ENCODE measurements at regions not wholly inside any gene's neighbourhood (a gene's known extent, or its start where the extent isn't known, plus 50 kb on each side); places are given as distances from the start of the nearest gene placed in this dataset.
A peak's percentile ranks its signal among the peaks of the same experiment; 100 is the strongest.
"Not testable (repeated sequence)": the region's sequence is repeated elsewhere in the genome, so short reads cannot be mapped to it uniquely, and the experiment has no call there.

GRCh38 chr5:18617191-18617590, 982.9 kb downstream of the TAF11L14 start:
- DNase-seq: not testable (repeated sequence)

- DNase-seq: no peak
Measured at GRCh38 chr5:18630458-18631045, 996.3 kb downstream of the TAF11L14 start.

- no peak for DNase-seq
Measured at GRCh38 chr5:18652404-18653215, 1018.4 kb downstream of the TAF11L14 start.

- no peak for DNase-seq
Measured at GRCh38 chr5:18653216-18653752, 1019.0 kb downstream of the TAF11L14 start.

- no peak for DNase-seq
Measured at GRCh38 chr5:18660511-18660910, 1026.3 kb downstream of the TAF11L14 start.

- no peak for DNase-seq
Measured at GRCh38 chr5:18662231-18662630, 1028.0 kb downstream of the TAF11L14 start.

GRCh38 chr5:18674212-18674611, 1040.0 kb downstream of the TAF11L14 start:
- DNase-seq: not testable (repeated sequence)

- no peak for DNase-seq
Measured at GRCh38 chr5:18675041-18675440, 1040.8 kb downstream of the TAF11L14 start.

- no peak for DNase-seq
Measured at GRCh38 chr5:18686253-18686652, 1052.0 kb downstream of the TAF11L14 start.

GRCh38 chr5:18687429-18687828, 1053.2 kb downstream of the TAF11L14 start:
- DNase-seq: no peak

- no peak for DNase-seq
Measured at GRCh38 chr5:18699681-18700080, 1065.4 kb downstream of the TAF11L14 start.

GRCh38 chr5:18702821-18703220, 1068.6 kb downstream of the TAF11L14 start:
- no peak for DNase-seq

GRCh38 chr5:18712936-18713485, 1078.8 kb downstream of the TAF11L14 start:
- DNase-seq: no peak

- no peak for DNase-seq
Measured at GRCh38 chr5:18720002-18720401, 1085.7 kb downstream of the TAF11L14 start.

GRCh38 chr5:18732556-18733479, 1098.6 kb downstream of the TAF11L14 start:
- no peak for DNase-seq

- DNase-seq: no peak
Measured at GRCh38 chr5:18736051-18736398, 1101.8 kb downstream of the TAF11L14 start.

GRCh38 chr5:18736736-18737135, 1102.5 kb downstream of the TAF11L14 start:
- DNase-seq: not testable (repeated sequence)

GRCh38 chr5:18740301-18740700, 1106.0 kb downstream of the TAF11L14 start:
- no peak for DNase-seq

GRCh38 chr5:18742830-18743229, 1108.6 kb downstream of the TAF11L14 start:
- DNase-seq: no peak

- no peak for DNase-seq
Measured at GRCh38 chr5:18744441-18744840, 1110.2 kb downstream of the TAF11L14 start.

- peak in 1 of 2 experiments; percentile 23 for DNase-seq
Measured at GRCh38 chr5:18745042-18745987, 1111.1 kb downstream of the TAF11L14 start.
